ENCODE measurements at regions not wholly inside any gene's neighbourhood (a gene's known extent, or its start where the extent isn't known, plus 50 kb on each side); places are given as distances from the start of the nearest gene placed in this dataset.

DNA sequence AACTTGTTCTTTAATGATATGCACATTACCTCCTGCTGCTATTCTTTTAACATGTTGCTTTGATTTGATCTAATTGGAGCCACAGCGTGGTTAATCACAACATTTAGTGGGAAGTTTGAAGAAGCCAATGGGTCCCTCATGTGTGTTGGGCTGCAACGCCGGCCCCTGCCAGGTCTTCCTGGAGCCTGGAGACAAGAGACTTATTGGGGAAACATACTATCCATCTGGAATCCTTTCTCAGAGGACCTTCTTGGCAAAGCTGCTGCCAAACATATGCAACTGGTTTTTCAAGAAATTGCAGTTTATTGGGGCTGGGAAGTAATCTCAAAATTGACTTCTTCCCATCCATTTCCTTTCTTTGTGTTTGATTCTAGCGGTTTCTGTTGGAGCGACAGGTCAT is 396.3 kb upstream of the PROK2 start:
- Histone ChIP-seq H2AFZ (ENCODE audit: low read depth, low read length) (no peak overlapping the region), H3K9me3 (ENCODE audit: insufficient read depth, low read depth, low read length) (no peaks in the 10 kb centered on the region), H3K27ac (ENCODE audit: low read depth, low read length) (no peak overlapping the region), H4K20me1 (ENCODE audit: insufficient read depth, low read length) (no peaks in the 10 kb centered on the region), H3K4me1 (ENCODE audit: insufficient read depth, low read length) (peaks cover 20% of the 10 kb centered on the region), H3K4me3 (ENCODE audit: insufficient read depth, low read depth, low read length) (no peak overlapping the region), H3K4me2 (ENCODE audit: low read length) (no peak overlapping the region), H3K79me2 (ENCODE audit: insufficient read depth, low read length) (no peaks in the 10 kb centered on the region), H3K27me3 (ENCODE audit: insufficient read depth, low read length) (peaks cover 14% of the 10 kb centered on the region), H3K9ac (ENCODE audit: low read length) (no peak overlapping the region), H3K36me3 (ENCODE audit: insufficient read depth, low read length) (no peaks in the 10 kb centered on the region)
- peaks cover 6% of the 10 kb centered on the region for H3K4me1 Mint-ChIP-seq (ENCODE audit: low read depth, unreplicated experiment)
- H3K27ac Mint-ChIP-seq (ENCODE audit: unreplicated experiment): no peak overlapping the region
- no peak for FAIRE-seq
- H3K36me3 Mint-ChIP-seq (ENCODE audit: low read depth, unreplicated experiment): no peaks in the 10 kb centered on the region
- peaks cover 3% of the 10 kb centered on the region for H3K9me3 Mint-ChIP-seq (ENCODE audit: unreplicated experiment)
- no peak overlapping the region for H3K4me3 Mint-ChIP-seq (ENCODE audit: unreplicated experiment)
- H3K27me3 Mint-ChIP-seq (ENCODE audit: low read depth, unreplicated experiment): peaks cover 11% of the 10 kb centered on the region
- no peak for DNase-seq (ENCODE audit: low read depth)
- TF ChIP-seq, protein P1, sequence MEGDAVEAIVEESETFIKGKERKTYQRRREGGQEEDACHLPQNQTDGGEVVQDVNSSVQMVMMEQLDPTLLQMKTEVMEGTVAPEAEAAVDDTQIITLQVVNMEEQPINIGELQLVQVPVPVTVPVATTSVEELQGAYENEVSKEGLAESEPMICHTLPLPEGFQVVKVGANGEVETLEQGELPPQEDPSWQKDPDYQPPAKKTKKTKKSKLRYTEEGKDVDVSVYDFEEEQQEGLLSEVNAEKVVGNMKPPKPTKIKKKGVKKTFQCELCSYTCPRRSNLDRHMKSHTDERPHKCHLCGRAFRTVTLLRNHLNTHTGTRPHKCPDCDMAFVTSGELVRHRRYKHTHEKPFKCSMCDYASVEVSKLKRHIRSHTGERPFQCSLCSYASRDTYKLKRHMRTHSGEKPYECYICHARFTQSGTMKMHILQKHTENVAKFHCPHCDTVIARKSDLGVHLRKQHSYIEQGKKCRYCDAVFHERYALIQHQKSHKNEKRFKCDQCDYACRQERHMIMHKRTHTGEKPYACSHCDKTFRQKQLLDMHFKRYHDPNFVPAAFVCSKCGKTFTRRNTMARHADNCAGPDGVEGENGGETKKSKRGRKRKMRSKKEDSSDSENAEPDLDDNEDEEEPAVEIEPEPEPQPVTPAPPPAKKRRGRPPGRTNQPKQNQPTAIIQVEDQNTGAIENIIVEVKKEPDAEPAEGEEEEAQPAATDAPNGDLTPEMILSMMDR (IDR thresholded peaks at IDR 0.05; ENCODE audit: insufficient read depth, low read depth, low read length): no peak
- no peak for TF ChIP-seq EZH2 (IDR thresholded peaks at IDR 0.05; ENCODE audit: insufficient read depth, low read length)

DNA sequence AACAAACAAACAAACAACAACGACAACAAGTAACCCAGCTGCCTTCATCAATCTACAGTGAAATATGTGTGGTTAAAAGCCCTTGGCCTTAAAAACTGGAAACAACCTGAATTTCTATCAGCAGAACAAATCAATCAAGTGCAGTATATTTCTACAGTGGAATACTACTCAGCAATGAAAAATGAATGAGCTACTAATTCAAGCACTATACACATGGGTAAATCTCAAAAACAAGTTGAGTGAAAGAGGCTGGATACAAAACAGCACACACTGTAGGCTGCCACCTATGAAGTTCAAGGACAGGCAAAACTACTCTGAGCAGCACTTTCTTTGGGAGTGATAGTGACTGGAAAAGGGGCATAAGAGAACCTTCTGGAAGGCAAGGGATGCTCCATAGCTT is 395.5 kb upstream of the PROK2 start:
- FAIRE-seq: no peak
- H3K27ac Mint-ChIP-seq (ENCODE audit: unreplicated experiment): no peak overlapping the region
- Histone ChIP-seq H3K4me1 (ENCODE audit: insufficient read depth, low read length) (peaks cover 11% of the 10 kb centered on the region), H3K9me3 (ENCODE audit: insufficient read depth, low read depth, low read length) (no peaks in the 10 kb centered on the region), H2AFZ (ENCODE audit: low read depth, low read length) (no peak overlapping the region), H3K79me2 (ENCODE audit: insufficient read depth, low read length) (no peaks in the 10 kb centered on the region), H3K27ac (ENCODE audit: low read depth, low read length) (no peak overlapping the region), H3K27me3 (ENCODE audit: insufficient read depth, low read length) (peaks cover 18% of the 10 kb centered on the region), H3K4me2 (ENCODE audit: low read length) (no peak overlapping the region), H4K20me1 (ENCODE audit: insufficient read depth, low read length) (no peaks in the 10 kb centered on the region), H3K36me3 (ENCODE audit: insufficient read depth, low read length) (no peaks in the 10 kb centered on the region), H3K4me3 (ENCODE audit: insufficient read depth, low read depth, low read length) (no peak overlapping the region), H3K9ac (ENCODE audit: low read length) (no peak overlapping the region)
- H3K9me3 Mint-ChIP-seq (ENCODE audit: unreplicated experiment): peaks cover 3% of the 10 kb centered on the region
- H3K4me3 Mint-ChIP-seq (ENCODE audit: unreplicated experiment): no peak overlapping the region
- H3K4me1 Mint-ChIP-seq (ENCODE audit: low read depth, unreplicated experiment): no peaks in the 10 kb centered on the region
- TF ChIP-seq EZH2 (IDR thresholded peaks at IDR 0.05; ENCODE audit: insufficient read depth, low read length): no peak
- TF ChIP-seq, protein P1 (IDR thresholded peaks at IDR 0.05; ENCODE audit: insufficient read depth, low read depth, low read length): no peak
- peaks cover 11% of the 10 kb centered on the region for H3K27me3 Mint-ChIP-seq (ENCODE audit: low read depth, unreplicated experiment)
- no peaks in the 10 kb centered on the region for H3K36me3 Mint-ChIP-seq (ENCODE audit: low read depth, unreplicated experiment)
- no peak for DNase-seq (ENCODE audit: low read depth)

DNA sequence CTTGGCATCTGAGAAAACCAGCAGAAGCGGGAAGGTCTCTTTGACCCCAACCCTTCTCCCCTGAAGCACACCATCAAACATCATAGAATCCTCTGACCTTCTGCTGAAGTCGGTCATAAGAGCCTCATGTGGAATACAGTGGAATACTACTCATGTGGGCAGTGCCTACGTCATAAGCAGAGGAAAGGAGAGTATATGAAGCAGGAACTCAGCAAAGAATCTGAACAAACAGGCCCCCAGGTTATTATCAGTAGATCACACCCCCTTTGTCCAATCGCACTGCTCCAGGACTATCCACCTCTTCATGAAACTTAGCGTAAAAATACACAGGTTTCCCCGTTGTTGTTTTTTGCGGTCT is 394.1 kb upstream of the PROK2 start:
- no peak for DNase-seq (ENCODE audit: low read depth)
- H3K4me3 Mint-ChIP-seq (ENCODE audit: unreplicated experiment): no peak overlapping the region
- no peaks in the 10 kb centered on the region for H3K9me3 Mint-ChIP-seq (ENCODE audit: unreplicated experiment)

More for the DNA sequence above, 394.1 kb upstream of the PROK2 start:
- Histone ChIP-seq H3K27me3 (ENCODE audit: insufficient read depth, low read length) (peaks cover 18% of the 10 kb centered on the region), H3K4me3 (ENCODE audit: insufficient read depth, low read depth, low read length) (no peak overlapping the region), H3K4me2 (ENCODE audit: low read length) (no peak overlapping the region), H3K79me2 (ENCODE audit: insufficient read depth, low read length) (no peaks in the 10 kb centered on the region), H4K20me1 (ENCODE audit: insufficient read depth, low read length) (no peaks in the 10 kb centered on the region), H3K4me1 (ENCODE audit: insufficient read depth, low read length) (peaks cover 9% of the 10 kb centered on the region), H3K27ac (ENCODE audit: low read depth, low read length) (no peak overlapping the region), H3K9me3 (ENCODE audit: insufficient read depth, low read depth, low read length) (no peaks in the 10 kb centered on the region), H3K36me3 (ENCODE audit: insufficient read depth, low read length) (no peaks in the 10 kb centered on the region), H3K9ac (ENCODE audit: low read length) (no peak overlapping the region), H2AFZ (ENCODE audit: low read depth, low read length) (no peak overlapping the region)
- Mint-ChIP-seq H3K27me3 (ENCODE audit: low read depth, unreplicated experiment) (peaks cover 13% of the 10 kb centered on the region), H3K36me3 (ENCODE audit: low read depth, unreplicated experiment) (no peaks in the 10 kb centered on the region), H3K27ac (ENCODE audit: unreplicated experiment) (no peak overlapping the region), H3K4me1 (ENCODE audit: low read depth, unreplicated experiment) (no peaks in the 10 kb centered on the region)
- no peak for FAIRE-seq
- TF ChIP-seq EZH2 (IDR thresholded peaks at IDR 0.05; ENCODE audit: insufficient read depth, low read length): no peak
- TF ChIP-seq, protein P1 (IDR thresholded peaks at IDR 0.05; ENCODE audit: insufficient read depth, low read depth, low read length): no peak

All from astrocyte (in vitro differentiated cells and primary cell).